ENCODE measurements at regions not wholly inside any gene's neighbourhood (a gene's known extent, or its start where the extent isn't known, plus 50 kb on each side); places are given as distances from the start of the nearest gene placed in this dataset.
A peak's percentile ranks its signal among the peaks of the same experiment; 100 is the strongest.
"Not testable (repeated sequence)": the region's sequence is repeated elsewhere in the genome, so short reads cannot be mapped to it uniquely, and the experiment has no call there.

- Histone ChIP-seq H3K4me3 (ENCODE audit: low read length) (no peak overlapping the region), H3K9me3 (ENCODE audit: control insufficient read depth, low read depth, low read length) (no peaks in the 10 kb centered on the region), H3K27me3 (ENCODE audit: control insufficient read depth, insufficient read depth, low read length) (no peaks in the 10 kb centered on the region), H3K4me1 (ENCODE audit: control insufficient read depth, insufficient read depth, low read length) (no peaks in the 10 kb centered on the region), H3K36me3 (ENCODE audit: control insufficient read depth, insufficient read depth, low read length) (no peaks in the 10 kb centered on the region), H3K27ac (ENCODE audit: low read length) (no peak overlapping the region)
- DNase-seq: no peak
- WGBS (ENCODE audit: insufficient coverage, low lambda C conversion rate): no CpG with 5 or more reads among the region's 3 CpGs
These were observed 139.3 kb downstream of the MID1IP1 start for GRCh38 chrX:38940547-38940946.

GRCh38 chrX:38941675-38942074 is 140.4 kb downstream of the MID1IP1 start:
- H3K27ac ChIP-seq (ENCODE audit: low read length): no peak overlapping the region
- no CpG with 5 or more reads among the region's 1 CpG for WGBS (ENCODE audit: insufficient coverage, low lambda C conversion rate)
- no peak for DNase-seq

DNA sequence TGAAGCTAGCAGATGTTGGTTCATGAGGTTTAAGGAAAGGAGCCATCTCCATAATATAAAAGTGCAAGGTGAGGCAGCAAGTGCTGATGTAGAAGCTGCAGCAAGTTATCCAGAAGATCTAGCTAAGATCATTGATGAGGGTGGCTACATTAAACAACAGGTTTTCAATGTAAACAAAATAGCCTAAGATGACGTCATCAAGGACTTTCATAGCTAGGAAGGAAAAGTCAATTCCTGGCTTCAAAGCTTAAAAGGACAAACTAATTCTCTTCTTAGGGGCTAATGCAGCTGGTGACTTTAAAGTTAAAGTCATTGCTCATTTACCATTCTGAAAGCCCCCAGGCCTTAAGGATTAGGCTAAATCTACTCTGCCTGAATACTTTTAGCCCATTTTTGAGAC is 141.9 kb downstream of the MID1IP1 start:
- 100% methylated on average over 1 of the region's 1 CpG for WGBS (ENCODE audit: insufficient coverage, low lambda C conversion rate)
- no peaks in the 10 kb centered on the region for H3K36me3 ChIP-seq (ENCODE audit: control insufficient read depth, insufficient read depth, low read length)
- DNase-seq: no peak
- H3K4me1 ChIP-seq (ENCODE audit: control insufficient read depth, insufficient read depth, low read length): no peaks in the 10 kb centered on the region
- H3K4me3 ChIP-seq (ENCODE audit: low read length): no peak overlapping the region
- no peaks in the 10 kb centered on the region for H3K27me3 ChIP-seq (ENCODE audit: control insufficient read depth, insufficient read depth, low read length)
- H3K9me3 ChIP-seq (ENCODE audit: control insufficient read depth, low read depth, low read length): no peaks in the 10 kb centered on the region
- no peak overlapping the region for H3K27ac ChIP-seq (ENCODE audit: low read length)

More at GRCh38 chrX:38941675-38942074, 140.4 kb downstream of the MID1IP1 start:
- H3K27me3 ChIP-seq (ENCODE audit: control insufficient read depth, insufficient read depth, low read length): no peaks in the 10 kb centered on the region
- H3K9me3 ChIP-seq (ENCODE audit: control insufficient read depth, low read depth, low read length): no peaks in the 10 kb centered on the region
- no peaks in the 10 kb centered on the region for H3K4me1 ChIP-seq (ENCODE audit: control insufficient read depth, insufficient read depth, low read length)
- no peak overlapping the region for H3K4me3 ChIP-seq (ENCODE audit: low read length)
- H3K36me3 ChIP-seq (ENCODE audit: control insufficient read depth, insufficient read depth, low read length): no peaks in the 10 kb centered on the region

DNA sequence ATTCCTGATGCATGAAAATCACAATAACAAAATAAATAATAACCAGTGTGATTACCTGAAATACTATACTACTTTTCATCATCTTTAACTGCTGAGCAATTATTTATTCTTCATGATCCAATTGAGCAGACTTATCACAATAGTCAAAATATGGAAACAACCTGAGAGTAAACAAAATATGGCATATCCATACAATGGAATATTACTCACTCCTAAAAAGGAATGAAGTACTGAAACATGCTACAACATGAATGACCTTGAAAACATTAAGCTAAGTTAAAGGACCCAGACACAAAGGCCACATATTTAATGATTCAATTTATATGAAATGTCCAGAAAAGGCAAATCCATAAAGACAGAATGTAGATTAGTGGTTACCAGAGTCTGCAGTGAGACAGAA is 146.8 kb downstream of the MID1IP1 start:
- H3K36me3 ChIP-seq (ENCODE audit: control insufficient read depth, insufficient read depth, low read length): no peaks in the 10 kb centered on the region
- no peaks in the 10 kb centered on the region for H3K9me3 ChIP-seq (ENCODE audit: control insufficient read depth, low read depth, low read length)
- no peak for DNase-seq
- H3K4me1 ChIP-seq (ENCODE audit: control insufficient read depth, insufficient read depth, low read length): no peaks in the 10 kb centered on the region
- H3K27ac ChIP-seq (ENCODE audit: low read length): no peak overlapping the region
- no peaks in the 10 kb centered on the region for H3K27me3 ChIP-seq (ENCODE audit: control insufficient read depth, insufficient read depth, low read length)
- H3K4me3 ChIP-seq (ENCODE audit: low read length): no peak overlapping the region

- Histone ChIP-seq H3K4me1 (ENCODE audit: control insufficient read depth, insufficient read depth, low read length) (no peaks in the 10 kb centered on the region), H3K4me3 (ENCODE audit: low read length) (no peak overlapping the region), H3K27ac (ENCODE audit: low read length) (no peak overlapping the region), H3K27me3 (ENCODE audit: control insufficient read depth, insufficient read depth, low read length) (no peaks in the 10 kb centered on the region), H3K9me3 (ENCODE audit: control insufficient read depth, low read depth, low read length) (no peaks in the 10 kb centered on the region), H3K36me3 (ENCODE audit: control insufficient read depth, insufficient read depth, low read length) (no peaks in the 10 kb centered on the region)
- WGBS (ENCODE audit: insufficient coverage, low lambda C conversion rate): no CpG with 5 or more reads among the region's 2 CpGs
- no peak for DNase-seq
These were observed 153.3 kb downstream of the MID1IP1 start for GRCh38 chrX:38954520-38954919.

DNA sequence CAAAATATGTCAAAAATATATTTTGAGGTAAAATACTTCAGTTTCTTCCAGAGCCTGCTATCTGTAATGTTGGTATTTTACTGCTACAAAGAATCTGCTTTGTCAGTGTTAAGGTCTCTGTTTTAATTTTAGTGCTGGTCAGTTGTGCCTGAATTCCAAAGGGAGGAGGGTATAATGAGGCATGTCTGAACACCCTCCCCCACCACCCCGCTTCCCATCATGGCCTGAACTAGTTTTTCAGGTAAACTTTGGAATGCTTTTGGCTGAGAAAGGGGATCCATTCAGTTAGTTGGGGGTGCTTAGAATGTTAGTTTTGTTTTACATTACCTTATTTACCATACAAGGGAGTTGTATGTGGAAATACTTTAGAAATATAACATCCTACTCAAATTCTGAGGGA is 158.5 kb downstream of the MID1IP1 start:
- no peaks in the 10 kb centered on the region for H3K36me3 ChIP-seq (ENCODE audit: control insufficient read depth, insufficient read depth, low read length)
- no peaks in the 10 kb centered on the region for H3K9me3 ChIP-seq (ENCODE audit: control insufficient read depth, low read depth, low read length)
- no peaks in the 10 kb centered on the region for H3K27me3 ChIP-seq (ENCODE audit: control insufficient read depth, insufficient read depth, low read length)
- DNase-seq: no peak
- WGBS (ENCODE audit: insufficient coverage, low lambda C conversion rate): no CpG with 5 or more reads among the region's 1 CpG
- H3K4me1 ChIP-seq (ENCODE audit: control insufficient read depth, insufficient read depth, low read length): no peaks in the 10 kb centered on the region
- no peak overlapping the region for H3K4me3 ChIP-seq (ENCODE audit: low read length)
- no peak overlapping the region for H3K27ac ChIP-seq (ENCODE audit: low read length)

DNA sequence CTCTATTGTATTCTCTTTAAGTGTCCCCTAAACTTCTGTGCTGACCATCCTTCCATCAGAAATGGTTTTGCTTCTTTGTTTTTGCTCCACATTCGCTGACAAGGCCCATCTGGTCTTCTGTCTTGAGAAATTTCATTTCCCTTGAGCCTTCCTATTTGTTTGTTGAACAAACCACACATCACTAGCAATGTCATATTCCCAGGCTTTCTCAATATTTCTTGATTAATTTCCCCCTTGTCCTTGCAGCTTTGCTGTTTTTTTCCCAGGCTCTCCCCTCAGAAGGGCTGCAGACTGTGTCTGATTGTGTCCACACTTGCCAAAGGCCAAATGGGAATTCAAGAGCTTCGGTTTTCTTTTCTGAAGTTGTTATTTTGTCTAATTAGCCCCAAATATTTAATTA is 158.9 kb downstream of the MID1IP1 start:
- DNase-seq: no peak
- Histone ChIP-seq H3K4me1 (ENCODE audit: control insufficient read depth, insufficient read depth, low read length) (no peaks in the 10 kb centered on the region), H3K36me3 (ENCODE audit: control insufficient read depth, insufficient read depth, low read length) (no peaks in the 10 kb centered on the region), H3K27me3 (ENCODE audit: control insufficient read depth, insufficient read depth, low read length) (no peaks in the 10 kb centered on the region), H3K9me3 (ENCODE audit: control insufficient read depth, low read depth, low read length) (no peaks in the 10 kb centered on the region), H3K4me3 (ENCODE audit: low read length) (no peak overlapping the region), H3K27ac (ENCODE audit: low read length) (no peak overlapping the region)
- no CpG with 5 or more reads among the region's 2 CpGs for WGBS (ENCODE audit: insufficient coverage, low lambda C conversion rate)

GRCh38 chrX:38961936-38962335 is 160.7 kb downstream of the MID1IP1 start:
- H3K4me1 ChIP-seq (ENCODE audit: control insufficient read depth, insufficient read depth, low read length): no peaks in the 10 kb centered on the region
- DNase-seq: no peak
- no peaks in the 10 kb centered on the region for H3K9me3 ChIP-seq (ENCODE audit: control insufficient read depth, low read depth, low read length)
- no peak overlapping the region for H3K27ac ChIP-seq (ENCODE audit: low read length)
- H3K4me3 ChIP-seq (ENCODE audit: low read length): no peak overlapping the region
- WGBS (ENCODE audit: insufficient coverage, low lambda C conversion rate): no CpG with 5 or more reads among the region's 4 CpGs
- H3K36me3 ChIP-seq (ENCODE audit: control insufficient read depth, insufficient read depth, low read length): no peaks in the 10 kb centered on the region
- H3K27me3 ChIP-seq (ENCODE audit: control insufficient read depth, insufficient read depth, low read length): no peaks in the 10 kb centered on the region

- DNase-seq; H3K36me3 ChIP-seq (ENCODE audit: control insufficient read depth, insufficient read depth, low read length); H3K4me1 ChIP-seq (ENCODE audit: control insufficient read depth, insufficient read depth, low read length); H3K9me3 ChIP-seq (ENCODE audit: control insufficient read depth, low read depth, low read length); H3K4me3 ChIP-seq (ENCODE audit: low read length); H3K27me3 ChIP-seq (ENCODE audit: control insufficient read depth, insufficient read depth, low read length); H3K27ac ChIP-seq (ENCODE audit: low read length): not testable (repeated sequence)
- WGBS (ENCODE audit: insufficient coverage, low lambda C conversion rate): no CpG with 5 or more reads among the region's 3 CpGs
These were observed 162.0 kb downstream of the MID1IP1 start for GRCh38 chrX:38963244-38963643.

DNA sequence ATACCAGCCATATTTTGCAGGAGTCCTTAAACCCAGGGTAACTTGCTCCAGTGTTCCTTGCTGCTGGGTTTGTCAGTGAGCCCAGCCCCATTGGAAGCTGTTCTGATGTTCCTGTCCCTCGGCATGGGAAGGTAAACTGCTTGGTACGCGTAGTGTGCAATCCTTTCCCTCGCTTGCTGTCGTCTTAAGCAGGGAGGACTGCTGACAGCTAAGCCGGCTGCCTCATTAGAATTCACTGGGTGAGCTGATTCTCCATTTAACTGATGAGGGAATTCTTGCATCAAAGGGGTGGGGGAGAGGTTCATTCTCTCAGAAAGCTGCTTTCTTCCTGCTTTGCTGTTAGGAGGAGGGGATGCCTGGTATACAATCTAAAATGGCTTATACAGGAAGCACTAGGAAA is 164.6 kb downstream of the MID1IP1 start:
- Histone ChIP-seq H3K4me1 (ENCODE audit: control insufficient read depth, insufficient read depth, low read length) (no peaks in the 10 kb centered on the region), H3K27me3 (ENCODE audit: control insufficient read depth, insufficient read depth, low read length) (no peaks in the 10 kb centered on the region), H3K9me3 (ENCODE audit: control insufficient read depth, low read depth, low read length) (no peaks in the 10 kb centered on the region), H3K36me3 (ENCODE audit: control insufficient read depth, insufficient read depth, low read length) (no peaks in the 10 kb centered on the region), H3K27ac (ENCODE audit: low read length) (no peak overlapping the region), H3K4me3 (ENCODE audit: low read length) (no peak overlapping the region)
- no CpG with 5 or more reads among the region's 6 CpGs for WGBS (ENCODE audit: insufficient coverage, low lambda C conversion rate)
- no peak for DNase-seq

- H3K4me1 ChIP-seq (ENCODE audit: control insufficient read depth, insufficient read depth, low read length): no peaks in the 10 kb centered on the region
- peak; percentile 39 to 48 for DNase-seq
- no peak overlapping the region for H3K27ac ChIP-seq (ENCODE audit: low read length)
- H3K9me3 ChIP-seq (ENCODE audit: control insufficient read depth, low read depth, low read length): no peaks in the 10 kb centered on the region
- H3K36me3 ChIP-seq (ENCODE audit: control insufficient read depth, insufficient read depth, low read length): no peaks in the 10 kb centered on the region
- H3K27me3 ChIP-seq (ENCODE audit: control insufficient read depth, insufficient read depth, low read length): no peaks in the 10 kb centered on the region
- WGBS (ENCODE audit: insufficient coverage, low lambda C conversion rate): no CpG with 5 or more reads among the region's 3 CpGs
- H3K4me3 ChIP-seq (ENCODE audit: low read length): no peak overlapping the region
These were observed 167.3 kb downstream of the MID1IP1 start for GRCh38 chrX:38968344-38969216.
